NCI-H2196 treated with DMSO at 0.1 percent for 48 hours (cell line): ENCODE measurements at regions not wholly inside any gene's neighbourhood (a gene's known extent, or its start where the extent isn't known, plus 50 kb on each side); places are given as distances from the start of the nearest gene placed in this dataset.

Experiments used
- DNase-seq: peaks from one replicate; lab custom pipeline; 2025; ENCODE audit not compliant: unreplicated experiment; lab: John Stamatoyannopoulos, UW

GRCh38 chr14:56870336-56870735 is 60.1 kb upstream of the OTX2 start:
- DNase-seq, result no peak

- DNase-seq, result no peak
Observed at GRCh38 chr14:56868660-56869059, 58.4 kb upstream of the OTX2 start.

DNA sequence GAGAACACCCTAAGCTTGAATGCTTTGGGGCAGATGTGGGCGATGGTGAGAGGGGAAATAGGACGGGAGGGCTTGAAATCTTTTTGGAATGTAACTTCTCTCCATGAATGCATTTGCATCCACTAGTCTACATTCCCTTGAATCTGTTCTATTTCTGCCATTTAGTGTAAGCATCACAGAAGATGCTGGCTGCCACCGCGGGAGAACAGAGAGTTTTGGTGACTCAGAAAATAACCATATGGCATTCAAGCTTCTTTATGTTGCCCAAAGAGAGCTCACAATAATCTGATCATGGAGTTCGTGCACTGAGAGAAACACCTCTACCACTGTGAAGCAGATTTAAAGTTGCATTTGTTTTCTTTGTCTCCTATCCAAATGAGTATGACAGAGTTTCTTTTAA is 52.6 kb upstream of the OTX2 start:
- no peak for DNase-seq

- no peak for DNase-seq
Observed at GRCh38 chr14:56860441-56860840, 50.2 kb upstream of the OTX2 start.
